Transverse colon (tissue), 4 donors: ENCODE measurements at regions not wholly inside any gene's neighbourhood (a gene's known extent, or its start where the extent isn't known, plus 50 kb on each side); places are given as distances from the start of the nearest gene placed in this dataset.

Experiments
- DNase-seq: peaks from one replicate; pipeline ENCODE4 v3.0.0-alpha.2; 2019
- H3K27ac ChIP-seq, 4 donors: fragments of 200-600 bp; sonication (generic); 2 replicates each; pipeline ENCODE4 v1.5.1; 2016 to 2018; ENCODE audit warnings: inconsistent platforms in 4 of 4
- H3K27me3 ChIP-seq: fragments of 200-600 bp; sonication (generic); 2 replicates; pipeline ENCODE4 v1.5.1; 2017; ENCODE audit warnings: inconsistent platforms
- H3K36me3 ChIP-seq, 4 donors: fragments of 200-600 bp; sonication (generic); 2 replicates each; pipeline ENCODE4 v1.5.1; 2017 to 2019; ENCODE audit warnings: inconsistent platforms in 4 of 4
- H3K4me1 ChIP-seq, 4 donors: fragments of 200-600 bp; sonication (generic); 2 replicates each; pipeline ENCODE4 v1.5.1; 2017 to 2020; ENCODE audit warnings: inconsistent platforms in 4 of 4
- H3K4me3 ChIP-seq, 4 donors: fragments of 200-600 bp; sonication (generic); 1 replicate in 1 of 4; 2 replicates in 3 of 4; pipeline versions ENCODE4 v1.5.1 to v1.6.1; 2017 to 2019; ENCODE audit warnings: inconsistent platforms in 4 of 4
- H3K9me3 ChIP-seq, 2 donors: fragments of 200-600 bp; sonication (generic); 2 replicates each; pipeline ENCODE4 v1.5.1; 2017 to 2019; ENCODE audit warnings: inconsistent platforms in 2 of 2
- CTCF ChIP-seq, 5 experiments: fragments of 200-600 bp in 3 of 5; fragments of 450-650 bp in 2 of 5; sonication (generic) in 3 of 5; IDR thresholded peaks; 1 replicate in 2 of 5; 2 replicates in 3 of 5; pipeline ENCODE4 v1.5.1; 2016 to 2017; ENCODE audit warnings: antibody characterized with exemption in 5 of 5, inconsistent platforms in 3 of 5, mild to moderate bottlenecking in 2 of 5, moderate library complexity in 1 of 5
- EP300 ChIP-seq: sonication (generic); formaldehyde crosslinking; IDR thresholded peaks from one replicate; pipeline ENCODE4 v1.6.1; 2017; ENCODE audit warnings: antibody characterized with exemption, low read depth
- POLR2A ChIP-seq: fragments of 450-650 bp; IDR thresholded peaks from one replicate; pipeline ENCODE4 v1.6.1; 2016; ENCODE audit warnings: antibody characterized with exemption, mild to moderate bottlenecking, moderate library complexity
- POLR2AphosphoS5 ChIP-seq, 3 donors: sonication (generic); formaldehyde crosslinking; IDR thresholded peaks; one replicate each; pipeline ENCODE4 v1.6.1; 2016; ENCODE audit warnings: antibody characterized with exemption in 3 of 3
- WGBS, 2 donors: methylation state at CpG; one replicate each; pipeline ENCODE4 v1.1.5; 2018; ENCODE audit warnings: low coverage in 1 of 2; 5-methylcytosine and 5-hydroxymethylcytosine counted together
- in situ Hi-C, 4 donors: fragments of 200-750 bp; cut with MboI; loops; one replicate each; pipeline versions ENCODE4 v1.15.0 to v1.15.1; 2017; ENCODE audit warnings: low sequenced_read_pairs in 3 of 4, low pct_ligation_motif_present in 1 of 4, low pct_unique_long_range_greater_than_20kb in 1 of 4
- intact Hi-C: fragments of 100-400 bp; cut with DNase I; formaldehyde crosslinking; loops from one replicate; pipeline ENCODE4 v1.15.1; 2023; ENCODE audit warnings: low total_unique reads

- intact Hi-C loops, result no loop called here
- Histone ChIP-seq H3K4me3 (no peak overlapping the region), H3K27me3 (no peaks in the 10 kb centered on the region), H3K36me3 (no peaks in the 10 kb centered on the region), H3K4me1 (no peaks in the 10 kb centered on the region), H3K9me3 (no peaks in the 10 kb centered on the region), H3K27ac (no peak overlapping the region)
- in situ Hi-C loops, result no loop called here
- DNase-seq, result no peak
- WGBS, 2 donors, result 77 to 85% methylated on average over 2 of the region's 2 CpGs
- TF ChIP-seq POLR2AphosphoS5 (IDR thresholded peaks at IDR 0.05) (no peak), CTCF (IDR thresholded peaks at IDR 0.05) (no peak), POLR2A (no peak), EP300 (no peak)
Observed at GRCh38 chr15:53226559-53226958, 436.4 kb upstream of the ONECUT1 start.

- H3K9me3 ChIP-seq, result no peaks in the 10 kb centered on the region
- H3K27ac ChIP-seq, result no peak overlapping the region
- WGBS, 2 donors, result 71 to 82% methylated on average over 3 of the region's 3 CpGs
- TF ChIP-seq POLR2A (no peak), POLR2AphosphoS5 (IDR thresholded peaks at IDR 0.05) (no peak), CTCF (IDR thresholded peaks at IDR 0.05) (no peak), EP300 (no peak)
- no peak overlapping the region for H3K4me3 ChIP-seq
- intact Hi-C loops (no loop called here), in situ Hi-C loops (no loop called here)
- DNase-seq, result no peak
- no peaks in the 10 kb centered on the region for H3K36me3 ChIP-seq
- no peaks in the 10 kb centered on the region for H3K27me3 ChIP-seq
- H3K4me1 ChIP-seq, result no peaks in the 10 kb centered on the region
Observed at GRCh38 chr15:53225781-53226180, 435.6 kb upstream of the ONECUT1 start.

- in situ Hi-C loops, result loop anchor here in 1 of 4 donors (25.0 kb wide), 1 partner anchor 412 kb away; no protein-coding TSS in a partner anchor
- intact Hi-C loops, result no loop called here
Observed at GRCh38 chr15:53224371-53224770, 434.2 kb upstream of the ONECUT1 start.

GRCh38 chr15:53223815-53224214 is 433.7 kb upstream of the ONECUT1 start:
- no peak for DNase-seq
- H3K4me3 ChIP-seq, result no peak overlapping the region
- no peaks in the 10 kb centered on the region for H3K4me1 ChIP-seq
- in situ Hi-C loops (loop anchor here in 1 of 4 donors (25.0 kb wide), 1 partner anchor 412 kb away; no protein-coding TSS in a partner anchor), intact Hi-C loops (no loop called here)
- no peaks in the 10 kb centered on the region for H3K27me3 ChIP-seq
- no peaks in the 10 kb centered on the region for H3K9me3 ChIP-seq
- WGBS, 2 donors, result 86 to 100% methylated on average over 1 of the region's 1 CpG
- H3K36me3 ChIP-seq, result no peaks in the 10 kb centered on the region
- TF ChIP-seq EP300 (no peak), CTCF (IDR thresholded peaks at IDR 0.05) (no peak), POLR2AphosphoS5 (IDR thresholded peaks at IDR 0.05) (no peak), POLR2A (no peak)
- no peak overlapping the region for H3K27ac ChIP-seq

More at GRCh38 chr15:53224371-53224770, 434.2 kb upstream of the ONECUT1 start:
- H3K4me3 ChIP-seq, result no peak overlapping the region
- no peak for DNase-seq
- no peaks in the 10 kb centered on the region for H3K36me3 ChIP-seq
- H3K4me1 ChIP-seq, result no peaks in the 10 kb centered on the region
- TF ChIP-seq EP300 (no peak), CTCF (IDR thresholded peaks at IDR 0.05) (no peak), POLR2AphosphoS5 (IDR thresholded peaks at IDR 0.05) (no peak), POLR2A (no peak)
- no peaks in the 10 kb centered on the region for H3K9me3 ChIP-seq
- no peak overlapping the region for H3K27ac ChIP-seq
- no peaks in the 10 kb centered on the region for H3K27me3 ChIP-seq
